Thymus (tissue), 11 donors: ENCODE measurements at regions not wholly inside any gene's neighbourhood (a gene's known extent, or its start where the extent isn't known, plus 50 kb on each side); places are given as distances from the start of the nearest gene placed in this dataset.
"Not testable (repeated sequence)": the region's sequence is repeated elsewhere in the genome, so short reads cannot be mapped to it uniquely, and the experiment has no call there.

Experiments
- DNase-seq, 9 donors: peaks; one replicate each; pipeline ENCODE4 v3.0.0-alpha.2; 2013; ENCODE audit warnings: low spot score in 9 of 9, low read depth in 6 of 9, missing footprints in 1 of 9
- H3K27ac ChIP-seq, 2 donors: one replicate each; pipeline ENCODE4 v1.5.1; 2013; ENCODE audit warnings: control low read depth in 1 of 2, low read depth in 1 of 2, low read length in 1 of 2, mild to moderate bottlenecking in 1 of 2, moderate library complexity in 1 of 2
- H3K27me3 ChIP-seq, 2 donors: one replicate each; pipeline ENCODE4 v1.5.1; 2013; ENCODE audit warnings: low read length in 1 of 2; ENCODE audit not compliant: control insufficient read depth in 2 of 2, insufficient read depth in 1 of 2
- H3K36me3 ChIP-seq, 2 donors: one replicate each; pipeline ENCODE4 v1.5.1; 2013; ENCODE audit warnings: low read length in 1 of 2, mild to moderate bottlenecking in 1 of 2, moderate library complexity in 1 of 2; ENCODE audit not compliant: control insufficient read depth in 2 of 2, insufficient read depth in 2 of 2
- H3K4me1 ChIP-seq, 2 donors: one replicate each; pipeline ENCODE4 v1.5.1; 2013; ENCODE audit warnings: low read length in 2 of 2; ENCODE audit not compliant: control insufficient read depth in 2 of 2, insufficient read depth in 2 of 2
- H3K4me3 ChIP-seq, 2 donors: one replicate each; pipeline ENCODE4 v1.5.1; 2013; ENCODE audit warnings: low read length in 2 of 2, control low read depth in 1 of 2, mild to moderate bottlenecking in 1 of 2
- H3K9me3 ChIP-seq, 2 donors: one replicate each; pipeline ENCODE4 v1.5.1; 2013; ENCODE audit warnings: low read length in 1 of 2, mild to moderate bottlenecking in 1 of 2; ENCODE audit not compliant: control insufficient read depth in 2 of 2, insufficient read depth in 1 of 2
- WGBS: extraction: QIAGEN DNeasy Blood & Tissue Kit; methylation state at CpG from one replicate; pipeline ENCODE4 v1.1.7; 2013; 5-methylcytosine and 5-hydroxymethylcytosine counted together
- donor health status: healthy.

GRCh38 chr4:86413426-86413825 lies 53.6 kb upstream of the MAPK10 start:
- H3K9me3 ChIP-seq, H3K27ac ChIP-seq, DNase-seq, H3K27me3 ChIP-seq, H3K36me3 ChIP-seq, H3K4me3 ChIP-seq, H3K4me1 ChIP-seq: not testable (repeated sequence)
- 95% methylated on average over 5 of the region's 5 CpGs for WGBS

GRCh38 chr4:86414686-86415085 lies 54.8 kb upstream of the MAPK10 start:
- H3K9me3 ChIP-seq: no peaks in the 10 kb centered on the region
- no peaks in the 10 kb centered on the region for H3K4me1 ChIP-seq
- no peaks in the 10 kb centered on the region for H3K36me3 ChIP-seq
- H3K27ac ChIP-seq: no peak overlapping the region
- WGBS: 88% methylated on average over 2 of the region's 2 CpGs
- DNase-seq: no peak
- H3K27me3 ChIP-seq: no peaks in the 10 kb centered on the region
- H3K4me3 ChIP-seq: no peak overlapping the region

- Histone ChIP-seq H3K4me3 (no peak overlapping the region), H3K9me3 (no peaks in the 10 kb centered on the region), H3K27ac (no peak overlapping the region), H3K27me3 (no peaks in the 10 kb centered on the region), H3K36me3 (no peaks in the 10 kb centered on the region), H3K4me1 (no peaks in the 10 kb centered on the region)
- no peak for DNase-seq
- WGBS: 96% methylated on average over 3 of the region's 3 CpGs
Observed at GRCh38 chr4:86416081-86416480, 56.2 kb upstream of the MAPK10 start.

- DNase-seq: no peak
- Histone ChIP-seq H3K9me3 (no peaks in the 10 kb centered on the region), H3K27ac (no peak overlapping the region), H3K4me1 (no peaks in the 10 kb centered on the region), H3K27me3 (no peaks in the 10 kb centered on the region), H3K36me3 (no peaks in the 10 kb centered on the region), H3K4me3 (no peak overlapping the region)
- WGBS: 91% methylated on average over 6 of the region's 6 CpGs
Observed at GRCh38 chr4:86421461-86421860, 61.6 kb upstream of the MAPK10 start.

- Histone ChIP-seq H3K27ac (no peak overlapping the region), H3K4me1 (no peaks in the 10 kb centered on the region), H3K4me3 (no peak overlapping the region), H3K36me3 (no peaks in the 10 kb centered on the region), H3K27me3 (no peaks in the 10 kb centered on the region), H3K9me3 (no peaks in the 10 kb centered on the region)
- no peak for DNase-seq
- 97% methylated on average over 6 of the region's 6 CpGs for WGBS
Observed at GRCh38 chr4:86431543-86432116, 71.8 kb upstream of the MAPK10 start.

- H3K27me3 ChIP-seq: no peaks in the 10 kb centered on the region
- no peak for DNase-seq
- H3K36me3 ChIP-seq: no peaks in the 10 kb centered on the region
- H3K9me3 ChIP-seq: no peaks in the 10 kb centered on the region
- H3K27ac ChIP-seq: no peak overlapping the region
- no peaks in the 10 kb centered on the region for H3K4me1 ChIP-seq
- no peak overlapping the region for H3K4me3 ChIP-seq
Observed at GRCh38 chr4:86432559-86433134, 72.8 kb upstream of the MAPK10 start.

GRCh38 chr4:86439293-86439692 lies 79.4 kb upstream of the MAPK10 start:
- no peak overlapping the region for H3K4me3 ChIP-seq
- WGBS: 97% methylated on average over 2 of the region's 2 CpGs

GRCh38 chr4:86441175-86441936 lies 81.5 kb upstream of the MAPK10 start:
- Histone ChIP-seq H3K4me1 (peaks cover 0 to 2% of the 10 kb centered on the region in 2 donors), H3K4me3 (no peak overlapping the region), H3K27me3 (no peaks in the 10 kb centered on the region), H3K9me3 (no peaks in the 10 kb centered on the region), H3K36me3 (no peaks in the 10 kb centered on the region), H3K27ac (no peak overlapping the region)
- DNase-seq: peak in 1 of 9 donors; percentile 15
- WGBS: 93% methylated on average over 3 of the region's 3 CpGs

More at GRCh38 chr4:86439293-86439692, 79.4 kb upstream of the MAPK10 start:
- Histone ChIP-seq H3K36me3 (no peaks in the 10 kb centered on the region), H3K9me3 (no peaks in the 10 kb centered on the region), H3K4me1 (peaks cover 0 to 2% of the 10 kb centered on the region in 2 donors), H3K27ac (no peak overlapping the region), H3K27me3 (no peaks in the 10 kb centered on the region)
- DNase-seq: no peak

GRCh38 chr4:86442881-86443280 lies 83.0 kb upstream of the MAPK10 start:
- Histone ChIP-seq H3K4me1 (peaks cover 0 to 2% of the 10 kb centered on the region in 2 donors), H3K27ac (no peak overlapping the region), H3K9me3 (no peaks in the 10 kb centered on the region), H3K4me3 (no peak overlapping the region), H3K36me3 (no peaks in the 10 kb centered on the region), H3K27me3 (no peaks in the 10 kb centered on the region)
- no peak for DNase-seq
